Pons (tissue), 1 donor: ENCODE measurements at regions not wholly inside any gene's neighbourhood (a gene's known extent, or its start where the extent isn't known, plus 50 kb on each side); places are given as distances from the start of the nearest gene placed in this dataset.

Source experiments
- DNase-seq: peaks from one replicate; pipeline ENCODE4 v3.0.0-alpha.2; 2016; ENCODE audit warnings: low spot score

DNA sequence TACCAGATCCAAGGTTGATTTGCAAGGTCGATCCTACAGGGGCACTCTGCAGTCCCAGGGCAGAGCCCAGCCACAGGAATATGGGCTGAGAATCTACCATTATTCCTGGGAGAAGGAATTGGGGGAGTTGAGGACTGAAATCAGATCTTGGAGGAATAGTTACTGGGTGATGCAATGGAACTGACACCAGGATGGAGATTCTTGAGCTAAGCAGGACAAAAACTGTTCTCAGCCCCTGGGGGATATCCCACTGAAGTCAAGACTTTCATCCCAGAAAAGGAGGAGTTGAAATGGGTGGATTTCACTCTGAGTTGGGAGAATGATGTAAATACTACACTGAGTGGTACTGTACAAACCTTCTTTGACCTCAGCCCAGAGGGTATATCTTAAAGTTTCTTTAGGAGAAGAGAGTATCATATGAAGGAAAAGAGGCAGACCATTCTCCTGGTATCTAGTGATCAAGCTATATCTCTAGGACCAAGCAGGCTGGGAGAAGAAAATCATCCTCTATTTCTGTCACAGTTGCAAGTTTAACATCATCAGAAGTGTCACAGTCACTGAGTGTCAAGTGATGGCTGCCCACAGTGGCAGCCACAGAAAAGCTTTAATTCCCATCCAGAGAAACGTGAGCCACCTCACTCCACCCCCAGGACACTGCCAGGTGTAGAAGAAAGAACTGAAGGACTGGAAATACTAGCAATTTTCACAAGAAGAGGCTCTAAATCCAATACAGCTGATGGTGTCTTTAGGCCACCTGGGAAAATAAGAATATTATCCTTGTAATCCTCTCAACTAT, 181.9 kb downstream of the NUAK1 start:
- DNase-seq, result no peak

DNA sequence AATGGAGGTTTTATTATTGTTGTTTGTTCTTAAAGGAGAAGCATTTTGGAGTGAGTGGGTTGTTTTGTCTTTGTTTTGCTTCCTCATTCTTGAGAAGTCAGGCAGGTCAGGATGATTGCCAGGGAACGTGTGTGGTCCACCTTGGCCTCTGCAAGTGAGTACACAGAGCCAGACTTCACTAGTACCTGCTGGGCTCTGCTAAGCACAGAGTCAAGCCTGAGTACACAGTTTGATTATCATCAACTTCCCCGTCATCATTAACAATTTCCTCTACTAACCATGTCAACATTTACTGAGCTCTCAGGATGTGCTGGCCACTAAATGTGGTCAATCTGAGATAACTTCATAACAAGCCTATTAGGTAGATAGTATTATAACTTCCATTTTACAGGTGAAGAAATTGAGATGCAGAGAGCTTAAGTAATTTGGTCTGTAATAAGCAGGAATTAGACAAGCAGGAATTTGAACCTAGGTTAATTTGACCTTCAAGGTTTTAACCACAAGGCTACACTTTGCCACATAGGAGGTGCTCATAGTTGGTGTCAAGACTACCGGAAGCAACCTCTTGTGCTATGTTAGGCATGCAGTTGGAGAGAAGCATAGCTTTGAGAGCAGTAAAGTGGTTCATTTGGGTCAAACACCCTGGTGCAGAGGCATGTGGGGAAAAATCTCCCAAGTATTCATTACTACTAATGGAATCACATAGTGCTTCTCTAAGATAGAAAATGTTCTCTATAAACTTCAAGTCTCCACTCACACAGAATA, 178.3 kb downstream of the NUAK1 start:
- no peak for DNase-seq

DNA sequence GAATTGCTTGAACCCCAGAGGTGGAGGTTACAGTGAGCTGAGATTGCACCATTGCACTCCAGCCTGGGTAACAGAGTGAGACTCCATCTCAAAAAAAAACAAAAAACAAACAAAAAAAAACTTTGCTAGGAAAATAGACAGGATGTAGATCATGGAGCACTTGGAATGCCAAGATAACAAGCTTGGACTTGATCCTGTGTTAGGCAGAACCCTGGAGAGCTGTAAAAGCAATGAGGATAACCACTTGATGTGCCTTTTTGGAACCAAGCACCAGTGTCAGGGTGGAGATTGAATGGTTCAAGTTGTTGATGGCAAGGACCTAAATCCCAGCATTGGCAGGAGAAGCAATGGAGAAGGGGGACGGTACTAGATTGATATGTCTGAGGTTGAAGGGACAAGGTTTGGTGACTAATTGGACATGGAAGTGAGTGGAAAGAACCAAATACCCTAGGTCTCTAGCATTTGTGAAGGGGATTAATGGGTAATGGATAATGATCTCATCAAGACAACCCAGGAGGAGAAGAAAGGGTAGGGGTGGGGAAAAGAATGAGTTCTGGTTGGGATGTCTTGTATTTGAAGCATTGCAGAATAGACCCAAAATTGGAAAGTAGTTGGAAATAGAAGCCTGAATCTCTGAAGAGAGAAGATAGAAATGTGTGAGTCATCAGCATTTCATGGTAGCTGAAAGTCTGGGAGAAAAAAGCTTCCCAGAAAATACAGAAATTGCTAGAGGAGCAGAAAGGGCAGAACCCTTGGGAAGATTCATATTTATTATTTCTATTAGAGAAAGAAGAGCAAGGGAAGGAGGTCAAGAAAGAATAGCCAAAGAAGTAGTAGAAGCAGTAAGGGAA, 176.7 kb downstream of the NUAK1 start:
- DNase-seq, result no peak

DNA sequence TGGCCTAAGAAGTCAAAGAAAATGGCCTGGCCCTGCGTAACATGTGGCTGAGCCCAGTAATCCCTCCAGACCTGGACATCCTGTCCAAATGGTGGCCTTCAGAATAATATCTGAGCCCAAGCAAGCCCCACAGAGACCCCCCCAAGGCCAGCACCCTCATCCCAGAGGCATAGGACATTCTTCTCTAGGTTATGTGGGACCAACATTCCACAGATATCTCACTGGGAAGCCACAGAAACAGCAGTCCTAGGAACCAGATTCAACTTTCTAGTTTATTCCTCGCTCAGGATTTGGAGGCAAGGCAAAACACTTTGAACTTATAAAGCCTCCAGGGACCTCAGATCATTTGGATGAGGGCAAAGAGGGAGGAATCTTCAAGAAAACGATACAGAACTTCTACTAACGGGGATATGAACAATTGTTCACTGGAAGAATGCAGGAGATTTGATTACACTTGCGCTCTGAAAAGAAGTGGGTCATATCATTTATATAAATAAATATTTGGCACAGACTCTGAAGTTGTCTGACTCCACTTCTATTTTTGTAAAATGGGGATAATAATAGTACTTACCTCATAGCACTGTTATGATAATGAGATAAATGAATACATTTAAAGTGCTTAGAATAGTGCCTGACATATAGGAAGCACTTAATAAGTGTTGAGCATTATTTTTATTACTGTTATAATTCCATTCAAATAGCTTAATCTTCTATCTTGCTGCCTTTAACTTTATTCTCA, 171.5 kb downstream of the NUAK1 start:
- no peak for DNase-seq

DNA sequence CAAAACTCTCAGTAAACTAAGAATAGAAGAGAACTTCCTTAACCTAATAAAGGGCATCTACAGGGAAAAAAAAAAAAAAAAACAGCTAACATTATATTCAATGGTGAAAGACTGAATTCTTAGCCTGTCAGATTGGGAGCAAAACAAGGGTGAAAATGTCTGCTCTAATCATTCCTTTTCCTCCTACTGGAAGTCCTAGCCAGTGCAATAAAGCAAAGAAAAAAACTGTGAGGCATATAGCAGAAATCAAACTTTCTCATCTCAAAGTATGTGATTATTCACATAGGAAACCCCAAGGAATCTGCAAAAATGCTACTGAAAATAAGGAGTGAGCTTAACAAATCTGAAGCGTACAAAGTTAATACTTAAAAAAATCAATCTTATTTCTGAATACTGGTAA, 170.7 kb downstream of the NUAK1 start:
- no peak for DNase-seq

DNA sequence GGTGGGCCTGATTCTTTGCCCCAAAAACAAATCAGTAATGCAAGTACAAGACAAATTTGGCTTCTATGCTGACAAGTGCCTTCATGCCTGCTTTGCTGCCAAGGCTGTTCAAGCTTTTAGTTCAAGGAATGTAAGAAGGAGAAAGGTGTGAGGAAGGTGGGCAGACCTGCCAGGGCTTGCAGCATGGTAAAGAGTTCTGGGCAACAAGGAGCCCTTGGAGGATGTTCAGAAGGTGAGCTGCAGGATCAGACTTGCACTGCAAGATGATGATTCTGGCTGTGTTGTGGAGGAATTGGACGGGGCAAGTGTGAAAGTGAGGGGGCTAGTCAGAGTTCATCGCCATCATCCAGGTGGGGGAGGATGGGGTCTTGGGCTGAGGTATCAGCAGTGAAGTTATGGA, 167.9 kb downstream of the NUAK1 start:
- no peak for DNase-seq

DNA sequence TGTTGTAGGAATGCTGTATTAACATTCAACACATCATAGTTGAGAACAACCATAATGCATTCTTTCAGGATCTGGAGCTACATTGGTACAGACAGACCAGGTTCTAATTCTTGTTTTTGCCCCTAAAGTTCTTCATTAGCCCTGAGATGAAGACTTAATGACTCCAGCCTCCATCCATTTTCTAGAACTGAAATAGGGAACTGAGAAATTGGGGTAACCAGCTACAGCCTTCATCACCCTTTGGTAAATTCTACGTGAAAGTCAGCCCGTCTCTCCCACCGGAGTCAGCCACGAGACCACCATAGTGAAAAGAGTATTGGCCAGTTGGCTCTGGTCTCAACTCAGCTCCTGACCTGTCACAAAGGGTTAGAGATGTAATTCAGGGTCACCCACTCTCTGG, 164.0 kb downstream of the NUAK1 start:
- no peak for DNase-seq

DNA sequence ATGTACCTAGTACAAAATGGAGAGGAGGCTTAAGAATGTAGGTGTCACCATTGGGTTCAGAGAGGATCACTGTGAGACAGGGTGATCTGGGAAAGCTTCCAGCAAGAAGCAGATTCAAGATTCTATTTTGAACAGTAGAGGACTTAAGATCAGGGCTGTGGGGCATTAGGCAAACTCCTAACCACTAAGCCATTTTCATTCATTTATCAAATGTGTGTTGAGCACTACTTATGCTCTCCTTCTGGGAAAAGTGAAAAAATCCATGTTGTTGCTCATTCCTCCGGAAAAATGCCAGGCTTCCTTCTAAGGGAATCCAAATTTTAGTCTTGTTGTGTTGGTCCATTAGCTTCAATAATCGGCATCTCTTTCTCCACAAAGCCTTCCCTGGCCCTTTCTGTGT, 163.4 kb downstream of the NUAK1 start:
- no peak for DNase-seq

DNA sequence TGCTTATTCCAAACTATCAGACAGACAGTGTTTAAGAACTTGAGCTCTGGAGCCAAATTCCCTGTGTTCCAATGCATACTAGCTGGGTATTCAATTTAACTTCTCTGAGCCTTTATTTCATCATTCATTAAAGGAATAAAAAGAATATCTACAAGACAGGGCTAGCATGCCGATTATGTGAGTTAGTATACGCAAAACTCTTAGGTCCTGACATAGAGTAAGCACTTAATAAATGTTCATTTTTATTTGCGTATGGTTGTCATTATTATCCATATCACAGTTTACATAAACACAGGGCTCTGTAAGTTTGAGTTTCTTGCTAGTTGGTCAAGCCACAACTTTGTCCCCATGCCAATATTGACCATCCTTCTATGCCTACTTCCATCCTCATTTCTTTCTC, 161.5 kb downstream of the NUAK1 start:
- DNase-seq, result no peak

DNA sequence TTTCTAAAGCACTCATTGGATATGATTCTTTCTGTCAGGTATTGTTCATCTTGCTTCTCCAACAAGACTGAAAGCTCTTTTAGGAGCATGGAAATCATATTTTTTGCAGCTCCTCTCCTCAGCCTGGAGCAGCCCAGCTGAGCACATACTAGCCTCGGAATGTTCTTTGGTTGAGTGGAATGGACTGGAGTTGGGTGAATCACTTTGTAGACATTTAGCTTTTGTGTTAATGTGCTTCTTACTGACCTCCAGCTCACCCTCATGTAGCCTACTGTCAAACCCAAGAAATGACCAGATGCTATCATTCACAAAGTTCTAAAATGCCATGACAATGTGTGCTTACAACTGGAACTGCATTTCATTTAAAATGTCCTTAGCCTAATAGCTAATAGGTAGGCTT, 161.1 kb downstream of the NUAK1 start:
- DNase-seq, result no peak

DNA sequence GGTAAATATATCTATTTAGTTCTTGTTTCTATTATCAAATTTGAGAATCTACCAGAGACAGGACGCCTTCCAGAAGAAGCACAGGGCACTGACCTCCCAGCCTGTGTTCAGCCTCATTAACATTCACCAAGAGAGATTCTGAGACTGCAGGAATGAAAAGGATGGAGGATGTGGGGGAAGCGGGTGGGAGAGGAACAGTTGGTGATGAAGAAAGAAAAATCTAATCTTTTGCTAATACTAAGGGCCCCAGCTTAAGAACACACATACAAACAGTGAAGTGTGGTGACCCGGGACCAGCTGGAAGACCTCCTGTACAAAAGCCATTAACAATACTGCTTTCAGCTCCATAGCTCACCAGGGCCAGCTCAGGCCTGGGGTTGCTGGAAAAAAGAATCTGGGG, 160.5 kb downstream of the NUAK1 start:
- DNase-seq, result no peak

DNA sequence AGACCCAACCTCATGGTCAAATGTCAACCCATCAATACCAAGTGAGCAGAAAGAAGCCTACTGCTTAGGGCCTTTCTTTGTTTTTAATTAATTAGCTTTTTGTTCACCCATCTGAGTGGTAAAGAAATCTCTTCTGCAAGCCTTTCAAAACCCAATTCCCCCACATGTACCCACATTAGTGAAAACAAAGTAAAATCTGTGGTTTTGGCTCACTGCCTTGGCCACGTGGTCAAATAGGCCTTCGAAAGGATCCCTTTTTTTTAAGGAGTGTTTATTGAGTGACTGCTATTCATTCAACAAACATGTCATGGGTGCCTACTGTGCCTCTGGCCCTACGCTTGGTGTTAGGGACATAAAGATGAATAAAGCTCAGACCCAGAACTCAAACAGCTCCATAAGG, 160.1 kb downstream of the NUAK1 start:
- DNase-seq, result no peak

DNA sequence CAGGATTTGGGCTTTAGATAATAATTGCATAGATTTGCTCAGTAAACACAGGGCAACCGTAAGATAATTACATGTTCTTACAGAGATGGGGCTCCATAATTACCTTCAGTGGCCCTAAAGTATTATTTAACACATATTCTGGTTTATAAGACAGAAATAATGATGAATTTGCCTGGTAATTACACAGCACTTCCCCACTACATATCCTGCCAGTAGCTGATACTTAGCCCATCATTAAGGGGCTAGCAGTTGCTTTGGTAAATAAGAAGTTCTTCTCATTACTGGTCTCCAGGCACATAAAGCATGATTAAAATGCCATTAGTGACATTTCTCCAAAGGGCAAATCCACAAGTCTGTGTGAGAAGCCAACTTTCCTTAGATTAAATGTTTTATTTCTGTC, 158.7 kb downstream of the NUAK1 start:
- no peak for DNase-seq

DNA sequence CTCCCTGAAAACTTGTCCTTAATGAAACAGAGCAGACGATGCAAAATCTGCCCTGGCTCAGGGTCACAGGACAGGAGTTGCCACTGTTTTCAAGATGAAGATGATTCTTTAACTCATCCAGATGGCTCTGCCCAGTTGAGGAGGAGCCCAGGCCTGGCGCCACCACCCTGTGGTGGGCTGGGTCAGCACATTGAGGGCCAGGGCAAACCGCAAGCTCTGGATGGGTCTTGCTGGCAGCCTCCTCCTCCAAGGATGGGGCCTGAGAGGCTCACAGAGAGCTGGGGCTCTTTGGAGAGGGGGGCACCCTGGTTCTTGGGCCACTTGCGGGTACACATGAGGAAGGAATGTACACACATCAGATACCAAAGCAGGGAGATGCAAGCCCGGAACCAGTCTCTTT, 158.2 kb downstream of the NUAK1 start:
- no peak for DNase-seq

DNA sequence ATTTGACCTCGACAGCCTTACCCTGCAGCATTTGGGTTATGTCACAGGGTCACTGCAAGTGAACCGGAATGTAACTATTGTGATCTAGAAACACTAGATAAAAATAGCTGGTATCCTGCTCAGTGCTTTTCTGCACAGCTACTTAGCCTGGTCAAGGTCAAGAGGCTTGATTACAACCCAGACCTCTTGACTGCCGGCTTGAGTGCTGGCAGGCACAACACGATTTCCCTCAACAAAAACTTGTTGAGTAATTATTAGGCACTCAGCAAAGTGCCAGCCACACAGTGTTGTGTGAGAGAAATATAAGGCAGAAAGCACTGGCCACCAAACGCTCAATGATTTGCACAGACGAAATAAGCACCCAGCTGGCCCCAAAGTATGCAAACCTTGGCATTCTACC, 156.7 kb downstream of the NUAK1 start:
- DNase-seq, result no peak

DNA sequence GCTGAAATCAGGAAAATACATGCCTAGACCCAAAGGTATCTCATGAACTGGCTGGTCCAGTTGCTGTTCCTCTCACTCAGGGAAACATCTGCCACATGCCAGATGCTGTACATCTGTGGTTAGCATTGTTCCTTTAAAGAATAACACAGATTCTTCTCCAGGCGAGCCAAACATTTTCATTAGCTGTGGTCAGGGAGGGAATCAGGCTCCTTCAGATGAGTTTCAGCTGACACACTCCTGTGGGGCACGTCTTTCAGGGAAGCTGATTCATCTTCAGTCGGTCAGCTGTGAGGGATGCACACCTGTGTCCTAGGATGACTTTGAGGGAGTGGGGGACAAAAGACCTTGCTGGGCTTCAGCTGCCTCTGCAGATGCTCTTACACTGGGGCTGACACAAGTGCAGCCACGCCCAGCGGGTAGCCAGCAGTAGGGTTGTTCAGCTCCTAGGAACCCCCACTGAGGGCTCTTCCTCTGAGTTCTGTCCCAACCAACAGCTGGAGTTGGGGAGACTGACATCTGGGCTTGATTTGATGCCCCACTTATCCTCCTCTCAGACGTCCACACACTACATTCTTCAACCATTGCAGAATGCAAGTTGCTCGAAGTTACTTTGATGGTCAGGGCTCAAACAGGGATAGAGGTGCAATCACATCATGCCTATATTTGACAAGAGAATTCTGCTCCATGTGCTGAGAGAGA, 155.0 kb downstream of the NUAK1 start:
- DNase-seq, result no peak

DNA sequence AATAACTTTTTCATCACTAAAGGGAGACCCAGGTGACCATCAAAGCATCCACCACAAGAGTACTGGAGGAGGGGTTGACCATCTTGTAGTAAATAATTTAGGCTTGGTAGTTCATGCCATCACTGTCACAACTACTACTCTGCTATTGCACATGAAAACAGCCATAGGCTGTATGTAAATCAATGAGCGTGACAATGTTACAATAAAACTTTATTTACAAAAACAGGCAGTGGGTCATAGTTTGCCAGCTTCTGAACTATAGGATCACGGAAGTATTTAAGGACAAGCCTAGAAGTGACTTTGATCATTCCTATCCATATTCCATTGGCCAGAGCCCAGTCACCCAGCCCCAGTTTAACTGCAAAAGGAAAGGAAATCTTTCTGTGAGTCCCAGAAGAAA, 153.4 kb downstream of the NUAK1 start:
- DNase-seq, result no peak

DNA sequence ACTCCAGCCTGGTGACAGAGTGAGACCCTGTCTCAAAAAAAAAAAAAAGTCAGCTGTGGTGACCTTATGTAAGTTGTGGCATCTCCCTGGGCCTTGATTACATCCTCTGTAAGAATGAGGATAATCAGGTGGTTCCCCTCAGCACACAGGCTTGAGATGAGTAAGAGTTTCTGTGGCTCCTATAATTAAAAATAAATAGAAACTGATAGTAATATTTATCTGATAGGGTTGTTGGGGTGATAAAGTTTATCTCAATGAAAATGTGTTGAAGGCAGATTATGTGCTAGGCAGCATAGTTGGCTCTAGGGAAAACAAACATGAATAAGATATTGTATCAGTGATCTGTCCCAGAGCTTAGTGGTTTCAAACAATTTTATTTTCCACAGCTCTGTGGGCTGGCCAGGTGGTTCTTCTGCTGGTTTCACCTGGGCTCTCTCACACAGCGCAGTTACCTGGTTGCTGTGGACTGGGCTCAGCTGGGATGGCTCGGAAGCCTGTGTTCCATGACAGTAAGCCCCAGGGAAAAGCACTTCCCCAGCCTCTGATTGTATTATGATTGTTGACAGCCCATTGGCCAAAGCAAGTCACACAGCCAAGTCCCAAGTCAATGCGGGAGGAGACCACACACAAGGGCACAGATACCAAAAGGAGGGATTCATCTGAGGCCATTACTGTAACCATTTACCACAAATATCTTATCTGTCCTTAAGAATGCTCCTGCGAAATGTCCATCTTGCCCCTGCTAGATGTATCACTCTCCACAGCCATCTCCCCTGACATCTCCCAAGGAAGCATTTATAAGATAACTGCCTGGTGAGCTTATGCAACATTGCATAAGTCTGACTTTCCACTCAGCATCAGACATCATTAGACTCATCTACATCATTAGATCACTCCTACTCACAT, 151.7 kb downstream of the NUAK1 start:
- no peak for DNase-seq

DNA sequence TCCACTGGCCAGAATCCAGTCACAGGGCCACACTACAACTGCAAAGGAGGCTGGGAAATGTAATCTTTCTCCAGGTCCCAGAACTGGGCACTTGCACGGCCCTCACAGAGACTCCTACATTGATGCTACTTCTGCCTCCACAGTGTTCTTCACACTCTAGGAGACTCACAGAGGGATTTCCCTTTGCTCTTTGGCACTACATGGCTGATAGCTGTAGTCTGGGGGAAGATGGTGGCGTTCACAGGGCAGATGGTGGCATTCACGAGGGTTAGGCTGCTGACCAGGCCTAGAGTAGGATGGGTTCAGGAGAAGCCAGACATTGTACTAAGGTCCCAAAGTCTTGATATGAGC, 151.1 kb downstream of the NUAK1 start:
- no peak for DNase-seq
